H9 (cell line): ENCODE measurements at regions not wholly inside any gene's neighbourhood (a gene's known extent, or its start where the extent isn't known, plus 50 kb on each side); places are given as distances from the start of the nearest gene placed in this dataset.

Source experiments
- DNase-seq: peaks from one replicate; pipeline ENCODE4 v3.0.0-alpha.2; 2017
- H2AFZ ChIP-seq: one replicate; pipeline ENCODE4 v1.6.1; 2013; ENCODE audit warnings: mild to moderate bottlenecking, low read length, control low read depth, moderate library complexity
- H2AK5ac ChIP-seq: 2 replicates; pipeline ENCODE4 v1.6.1; 2013; ENCODE audit warnings: low read length, control low read depth, mixed read lengths; ENCODE audit not compliant: insufficient read length
- H2BK120ac ChIP-seq: one replicate; pipeline ENCODE4 v1.6.1; 2013; ENCODE audit warnings: low read depth, mild to moderate bottlenecking, low read length, control low read depth, inconsistent platforms; ENCODE audit not compliant: poor library complexity, severe bottlenecking
- H2BK12ac ChIP-seq: 2 replicates; pipeline ENCODE4 v1.6.1; 2013; ENCODE audit warnings: low read length, control low read depth, mixed read lengths, low read depth; ENCODE audit not compliant: insufficient read length
- H2BK15ac ChIP-seq: 2 replicates; pipeline ENCODE4 v1.6.1; 2013; ENCODE audit warnings: low read depth, low read length, control low read depth
- H2BK20ac ChIP-seq: one replicate; pipeline ENCODE4 v1.6.1; 2013; ENCODE audit warnings: low read depth, mild to moderate bottlenecking, low read length, control low read depth, inconsistent platforms; ENCODE audit not compliant: poor library complexity, severe bottlenecking
- H2BK5ac ChIP-seq: 2 replicates; pipeline ENCODE4 v1.6.1; 2013; ENCODE audit warnings: low read length, control low read depth, mixed read lengths; ENCODE audit not compliant: insufficient read length
- H3K14ac ChIP-seq: 2 replicates; pipeline ENCODE4 v1.6.1; 2013; ENCODE audit warnings: low read length, control low read depth; ENCODE audit not compliant: insufficient read depth
- H3K18ac ChIP-seq: 2 replicates; pipeline ENCODE4 v1.6.1; 2013; ENCODE audit warnings: low read depth, mild to moderate bottlenecking, mixed read lengths, low read length, control low read depth; ENCODE audit not compliant: insufficient read length
- H3K23ac ChIP-seq: 2 replicates; pipeline ENCODE4 v1.6.1; 2013; ENCODE audit warnings: low read length, control low read depth, mixed read lengths, low read depth; ENCODE audit not compliant: insufficient read length
- H3K23me2 ChIP-seq: 2 replicates; pipeline ENCODE4 v1.6.1; 2013; ENCODE audit warnings: low read depth, mild to moderate bottlenecking, mixed read lengths, low read length, control low read depth; ENCODE audit not compliant: insufficient read length, poor library complexity, severe bottlenecking
- H3K27ac ChIP-seq: 2 replicates; pipeline ENCODE4 v1.5.1; 2013; ENCODE audit warnings: low read length, control low read depth, mixed read lengths, low read depth; ENCODE audit not compliant: insufficient read length
- H3K27me3 ChIP-seq: 2 replicates; pipeline ENCODE4 v1.6.1; 2013; ENCODE audit warnings: low read length, control low read depth, inconsistent platforms; ENCODE audit not compliant: insufficient read depth
- H3K4ac ChIP-seq: 2 replicates; pipeline ENCODE4 v1.6.1; 2013; ENCODE audit warnings: low read depth, mild to moderate bottlenecking, control low read depth, inconsistent platforms, low read length, moderate library complexity
- H3K4me1 ChIP-seq: 2 replicates; pipeline ENCODE4 v1.6.1; 2013; ENCODE audit warnings: low read length, control low read depth, inconsistent platforms; ENCODE audit not compliant: insufficient read depth
- H3K4me2 ChIP-seq: 2 replicates; pipeline ENCODE4 v1.6.1; 2013; ENCODE audit warnings: low read length, control low read depth, mixed read lengths; ENCODE audit not compliant: insufficient read length, insufficient read depth
- H3K56ac ChIP-seq: 2 replicates; pipeline ENCODE4 v1.6.1; 2013; ENCODE audit warnings: low read depth, mild to moderate bottlenecking, mixed read lengths, low read length, control low read depth; ENCODE audit not compliant: insufficient read length
- H3K79me1 ChIP-seq: 2 replicates; pipeline ENCODE4 v1.6.1; 2013; ENCODE audit warnings: low read depth, mild to moderate bottlenecking, moderate library complexity, low read length, control low read depth, inconsistent platforms; ENCODE audit not compliant: insufficient read depth, poor library complexity, severe bottlenecking
- H3K79me2 ChIP-seq: 2 replicates; pipeline ENCODE4 v1.6.1; 2013; ENCODE audit warnings: low read length, control low read depth, inconsistent platforms; ENCODE audit not compliant: insufficient read depth
- H3K9ac ChIP-seq: 2 replicates; pipeline ENCODE4 v1.6.1; 2013; ENCODE audit warnings: low read length, control low read depth, mixed read lengths; ENCODE audit not compliant: insufficient read length; ENCODE audit errors: extremely low read depth
- H3K9me3 ChIP-seq: one replicate; pipeline ENCODE4 v1.6.1; 2013; ENCODE audit warnings: low read depth, low read length, inconsistent platforms; ENCODE audit not compliant: control insufficient read depth
- H3T11ph ChIP-seq: one replicate; pipeline ENCODE4 v1.6.1; 2013; ENCODE audit warnings: mild to moderate bottlenecking, low read length, control low read depth, inconsistent platforms
- H4K20me1 ChIP-seq: one replicate; pipeline ENCODE4 v1.6.1; 2013; ENCODE audit not compliant: control insufficient read depth, insufficient read length, insufficient read depth
- H4K5ac ChIP-seq: 2 replicates; pipeline ENCODE4 v1.6.1; 2013; ENCODE audit warnings: low read depth, mild to moderate bottlenecking, mixed read lengths, low read length, control low read depth; ENCODE audit not compliant: insufficient read length
- H4K8ac ChIP-seq: replicated peaks from 2 replicates; pipeline ENCODE4 v1.6.1; 2013; ENCODE audit warnings: low read length, control low read depth, mixed read lengths, low read depth; ENCODE audit not compliant: insufficient read length
- H4K91ac ChIP-seq: 2 replicates; pipeline ENCODE4 v1.6.1; 2013; ENCODE audit warnings: low read depth, mild to moderate bottlenecking, moderate library complexity, mixed read lengths, low read length, control low read depth; ENCODE audit not compliant: insufficient read length
- H3K27ac Mint-ChIP-seq, 3 experiments: 2 replicates in 2 of 3; 3 replicates in 1 of 3; pipeline ENCODE4 v1.8.0; 2020 to 2021; ENCODE audit warnings: mixed read lengths in 3 of 3, mild to moderate bottlenecking in 1 of 3, moderate library complexity in 1 of 3
- H3K27me3 Mint-ChIP-seq: 2 replicates; pipeline ENCODE4 v1.8.0; 2021; ENCODE audit warnings: low read depth, mild to moderate bottlenecking, moderate library complexity, mixed read lengths
- H3K36me3 Mint-ChIP-seq, 3 experiments: 2 replicates in 2 of 3; 3 replicates in 1 of 3; pipeline ENCODE4 v1.8.0; 2020 to 2021; ENCODE audit warnings: low read depth in 3 of 3, mixed read lengths in 3 of 3; ENCODE audit not compliant: insufficient read depth in 1 of 3
- H3K4me1 Mint-ChIP-seq, 2 experiments: 2 replicates each; pipeline ENCODE4 v1.8.0; 2020; ENCODE audit warnings: mixed read lengths in 2 of 2
- H3K4me3 Mint-ChIP-seq, 2 experiments: 2 replicates in 1 of 2; 3 replicates in 1 of 2; pipeline ENCODE4 v1.8.0; 2020 to 2021; ENCODE audit warnings: mild to moderate bottlenecking in 2 of 2, mixed read lengths in 2 of 2, moderate library complexity in 1 of 2
- H3K9me3 Mint-ChIP-seq, 2 experiments: 2 replicates in 1 of 2; 3 replicates in 1 of 2; pipeline ENCODE4 v1.8.0; 2020; ENCODE audit warnings: mild to moderate bottlenecking in 2 of 2, mixed read lengths in 2 of 2, moderate library complexity in 1 of 2
- WGBS: extraction: QIAGEN DNeasy Blood & Tissue Kit; methylation state at CpG from one replicate; pipeline ENCODE4 v1.1.7; 2013; ENCODE audit warnings: missing lambda C conversion rate, low lambda C conversion rate, mixed read lengths; ENCODE audit not compliant: insufficient read length; ENCODE audit errors: extremely low coverage; 5-methylcytosine and 5-hydroxymethylcytosine counted together
- TF ChIP-seq, protein P1 (sequence below): fragments of 200-600 bp; sonication (generic); conservative IDR thresholded peaks from 3 replicates; pipeline ENCODE4 v1.8.0; 2021; ENCODE audit warnings: antibody characterized with exemption, mild to moderate bottlenecking

- H3K27ac ChIP-seq, result no peak overlapping the region
- no peak overlapping the region for H4K8ac ChIP-seq
- H2BK12ac ChIP-seq, result no peak overlapping the region
- TF ChIP-seq, protein P1, sequence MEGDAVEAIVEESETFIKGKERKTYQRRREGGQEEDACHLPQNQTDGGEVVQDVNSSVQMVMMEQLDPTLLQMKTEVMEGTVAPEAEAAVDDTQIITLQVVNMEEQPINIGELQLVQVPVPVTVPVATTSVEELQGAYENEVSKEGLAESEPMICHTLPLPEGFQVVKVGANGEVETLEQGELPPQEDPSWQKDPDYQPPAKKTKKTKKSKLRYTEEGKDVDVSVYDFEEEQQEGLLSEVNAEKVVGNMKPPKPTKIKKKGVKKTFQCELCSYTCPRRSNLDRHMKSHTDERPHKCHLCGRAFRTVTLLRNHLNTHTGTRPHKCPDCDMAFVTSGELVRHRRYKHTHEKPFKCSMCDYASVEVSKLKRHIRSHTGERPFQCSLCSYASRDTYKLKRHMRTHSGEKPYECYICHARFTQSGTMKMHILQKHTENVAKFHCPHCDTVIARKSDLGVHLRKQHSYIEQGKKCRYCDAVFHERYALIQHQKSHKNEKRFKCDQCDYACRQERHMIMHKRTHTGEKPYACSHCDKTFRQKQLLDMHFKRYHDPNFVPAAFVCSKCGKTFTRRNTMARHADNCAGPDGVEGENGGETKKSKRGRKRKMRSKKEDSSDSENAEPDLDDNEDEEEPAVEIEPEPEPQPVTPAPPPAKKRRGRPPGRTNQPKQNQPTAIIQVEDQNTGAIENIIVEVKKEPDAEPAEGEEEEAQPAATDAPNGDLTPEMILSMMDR, result no peak
- no peak overlapping the region for H2BK15ac ChIP-seq
- no peak overlapping the region for H2BK120ac ChIP-seq
- H3K56ac ChIP-seq, result no peak overlapping the region
- H2AK5ac ChIP-seq, result no peak overlapping the region
- Mint-ChIP-seq H3K27me3 (no peaks in the 10 kb centered on the region), H3K4me1 (peaks cover 11 to 18% of the 10 kb centered on the region in 2 experiments), H3K27ac (no peak overlapping the region), H3K9me3 (no peaks in the 10 kb centered on the region), H3K4me3 (no peak overlapping the region), H3K36me3 (no peaks in the 10 kb centered on the region)
- no peak overlapping the region for H2BK5ac ChIP-seq
- H3K23ac ChIP-seq, result no peak overlapping the region
- no peak overlapping the region for H3K4ac ChIP-seq
- H4K5ac ChIP-seq, result no peak overlapping the region
- no peaks in the 10 kb centered on the region for H4K20me1 ChIP-seq
- H2AFZ ChIP-seq, result no peak overlapping the region
- H4K91ac ChIP-seq, result no peak overlapping the region
- H3K9ac ChIP-seq, result no peak overlapping the region
- H3K14ac ChIP-seq, result no peak overlapping the region
- H3K18ac ChIP-seq, result no peak overlapping the region
- H2BK20ac ChIP-seq, result no peak overlapping the region
- no peak overlapping the region for H3T11ph ChIP-seq
- no peak for DNase-seq
- H3K27me3 ChIP-seq, result no peaks in the 10 kb centered on the region
- H3K4me1 ChIP-seq, result peaks cover 12% of the 10 kb centered on the region
- no peak overlapping the region for H3K4me2 ChIP-seq
- H3K23me2 ChIP-seq, result no peaks in the 10 kb centered on the region
- no peaks in the 10 kb centered on the region for H3K9me3 ChIP-seq
- no peaks in the 10 kb centered on the region for H3K79me1 ChIP-seq
- WGBS, result no CpG with 5 or more reads among the region's 2 CpGs
- no peaks in the 10 kb centered on the region for H3K79me2 ChIP-seq
Measured at GRCh38 chr3:154660811-154661210, 230.8 kb upstream of the GPR149 start.
